ENCODE measurements at regions not wholly inside any gene's neighbourhood (a gene's known extent, or its start where the extent isn't known, plus 50 kb on each side); places are given as distances from the start of the nearest gene placed in this dataset.

GRCh38 chr9:82799286-82799685 is 263.7 kb downstream of the RASEF start:
- TF ChIP-seq CTCF (conservative IDR thresholded peaks at IDR 0.05; ENCODE audit: low read depth, low read length) (no peak), EZH2 (IDR thresholded peaks at IDR 0.05; ENCODE audit: low read length, unreplicated experiment) (no peak)

Measured in PC-3 (cell line).